ENCODE measurements at regions not wholly inside any gene's neighbourhood (a gene's known extent, or its start where the extent isn't known, plus 50 kb on each side); places are given as distances from the start of the nearest gene placed in this dataset.

DNA sequence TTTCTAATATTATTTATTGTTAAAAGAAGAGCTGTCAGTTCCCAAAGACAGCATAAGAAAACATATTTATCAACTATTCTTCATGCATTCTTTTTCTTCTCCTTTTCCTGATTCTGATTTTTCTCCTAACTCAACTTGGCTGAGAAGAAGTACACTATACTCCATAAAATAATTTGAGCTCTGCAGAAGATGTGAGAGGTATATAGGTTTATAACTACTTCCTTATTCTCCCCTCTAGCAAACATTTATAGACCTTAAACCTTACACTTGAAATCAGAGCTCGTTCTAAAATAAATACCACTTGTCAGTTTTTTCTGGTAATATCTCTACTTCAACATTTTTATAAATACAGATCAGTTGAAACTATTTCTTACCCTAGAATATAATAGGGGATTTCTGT is 724.8 kb upstream of the GRAMD2B start:
- TF ChIP-seq EP300 (IDR thresholded peaks at IDR 0.05), result no peak
- no peak for TF ChIP-seq POLR2A (IDR thresholded peaks at IDR 0.05; ENCODE audit: low read depth)
- TF ChIP-seq, protein P1, sequence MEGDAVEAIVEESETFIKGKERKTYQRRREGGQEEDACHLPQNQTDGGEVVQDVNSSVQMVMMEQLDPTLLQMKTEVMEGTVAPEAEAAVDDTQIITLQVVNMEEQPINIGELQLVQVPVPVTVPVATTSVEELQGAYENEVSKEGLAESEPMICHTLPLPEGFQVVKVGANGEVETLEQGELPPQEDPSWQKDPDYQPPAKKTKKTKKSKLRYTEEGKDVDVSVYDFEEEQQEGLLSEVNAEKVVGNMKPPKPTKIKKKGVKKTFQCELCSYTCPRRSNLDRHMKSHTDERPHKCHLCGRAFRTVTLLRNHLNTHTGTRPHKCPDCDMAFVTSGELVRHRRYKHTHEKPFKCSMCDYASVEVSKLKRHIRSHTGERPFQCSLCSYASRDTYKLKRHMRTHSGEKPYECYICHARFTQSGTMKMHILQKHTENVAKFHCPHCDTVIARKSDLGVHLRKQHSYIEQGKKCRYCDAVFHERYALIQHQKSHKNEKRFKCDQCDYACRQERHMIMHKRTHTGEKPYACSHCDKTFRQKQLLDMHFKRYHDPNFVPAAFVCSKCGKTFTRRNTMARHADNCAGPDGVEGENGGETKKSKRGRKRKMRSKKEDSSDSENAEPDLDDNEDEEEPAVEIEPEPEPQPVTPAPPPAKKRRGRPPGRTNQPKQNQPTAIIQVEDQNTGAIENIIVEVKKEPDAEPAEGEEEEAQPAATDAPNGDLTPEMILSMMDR (IDR thresholded peaks at IDR 0.05), result no peak
- TF ChIP-seq POLR2AphosphoS5 (IDR thresholded peaks at IDR 0.05), result no peak

Data from esophagus muscularis mucosa (tissue), 4 donors.